ENCODE measurements at regions not wholly inside any gene's neighbourhood (a gene's known extent, or its start where the extent isn't known, plus 50 kb on each side); places are given as distances from the start of the nearest gene placed in this dataset.

GRCh38 chr2:58720033-58720769, 479.1 kb upstream of the FANCL start:
- ATAC-seq (no peak), DNase-seq (no peak)
- POLR2A ChIA-PET: no interaction called here
- H3K27me3 Mint-ChIP-seq (ENCODE audit: low read depth): no peaks in the 10 kb centered on the region
- H3K36me3 Mint-ChIP-seq (ENCODE audit: low read depth): no peaks in the 10 kb centered on the region
- no peaks in the 10 kb centered on the region for H3K9me3 Mint-ChIP-seq (ENCODE audit: insufficient read depth)
- no peak overlapping the region for H3K27ac Mint-ChIP-seq
- no peak overlapping the region for H3K4me3 Mint-ChIP-seq
- CTCF ChIA-PET: no interaction called here
- H3K4me1 Mint-ChIP-seq (ENCODE audit: low read depth): no peaks in the 10 kb centered on the region

- no peak for DNase-seq
- CTCF ChIA-PET: no interaction called here
- no peaks in the 10 kb centered on the region for H3K4me1 Mint-ChIP-seq (ENCODE audit: low read depth)
- no peak overlapping the region for H3K27ac Mint-ChIP-seq
- no peaks in the 10 kb centered on the region for H3K9me3 Mint-ChIP-seq (ENCODE audit: insufficient read depth)
- POLR2A ChIA-PET: no interaction called here
- no peak for ATAC-seq
- H3K36me3 Mint-ChIP-seq (ENCODE audit: low read depth): no peaks in the 10 kb centered on the region
- no peak overlapping the region for H3K4me3 Mint-ChIP-seq
- no peaks in the 10 kb centered on the region for H3K27me3 Mint-ChIP-seq (ENCODE audit: low read depth)
These were observed 474.2 kb upstream of the FANCL start for GRCh38 chr2:58715344-58715743.

GRCh38 chr2:58714238-58714637, 473.1 kb upstream of the FANCL start:
- H3K27ac Mint-ChIP-seq: no peak overlapping the region
- H3K4me3 Mint-ChIP-seq: no peak overlapping the region
- H3K27me3 Mint-ChIP-seq (ENCODE audit: low read depth): no peaks in the 10 kb centered on the region
- H3K36me3 Mint-ChIP-seq (ENCODE audit: low read depth): no peaks in the 10 kb centered on the region
- no peak for DNase-seq
- no peak for ATAC-seq
- POLR2A ChIA-PET: no interaction called here
- H3K9me3 Mint-ChIP-seq (ENCODE audit: insufficient read depth): no peaks in the 10 kb centered on the region
- CTCF ChIA-PET: no interaction called here
- no peaks in the 10 kb centered on the region for H3K4me1 Mint-ChIP-seq (ENCODE audit: low read depth)

GRCh38 chr2:58710795-58711279, 469.7 kb upstream of the FANCL start:
- ChIA-PET POLR2A (no interaction called here), CTCF (no interaction called here)
- Mint-ChIP-seq H3K27ac (no peak overlapping the region), H3K27me3 (ENCODE audit: low read depth) (no peaks in the 10 kb centered on the region), H3K4me1 (ENCODE audit: low read depth) (no peaks in the 10 kb centered on the region), H3K36me3 (ENCODE audit: low read depth) (no peaks in the 10 kb centered on the region), H3K4me3 (no peak overlapping the region), H3K9me3 (ENCODE audit: insufficient read depth) (no peaks in the 10 kb centered on the region)
- ATAC-seq (no peak), DNase-seq (no peak)

GRCh38 chr2:58709687-58710354, 468.7 kb upstream of the FANCL start:
- Mint-ChIP-seq H3K4me1 (ENCODE audit: low read depth) (no peaks in the 10 kb centered on the region), H3K4me3 (no peak overlapping the region), H3K27ac (no peak overlapping the region), H3K9me3 (ENCODE audit: insufficient read depth) (no peaks in the 10 kb centered on the region), H3K36me3 (ENCODE audit: low read depth) (no peaks in the 10 kb centered on the region), H3K27me3 (ENCODE audit: low read depth) (no peaks in the 10 kb centered on the region)
- ATAC-seq (no peak), DNase-seq (no peak)
- ChIA-PET POLR2A (no interaction called here), CTCF (no interaction called here)

GRCh38 chr2:58709274-58709673, 468.1 kb upstream of the FANCL start:
- no peak overlapping the region for H3K4me3 Mint-ChIP-seq
- H3K36me3 Mint-ChIP-seq (ENCODE audit: low read depth): no peaks in the 10 kb centered on the region
- no peaks in the 10 kb centered on the region for H3K9me3 Mint-ChIP-seq (ENCODE audit: insufficient read depth)
- no peaks in the 10 kb centered on the region for H3K27me3 Mint-ChIP-seq (ENCODE audit: low read depth)
- CTCF ChIA-PET: no interaction called here
- H3K27ac Mint-ChIP-seq: no peak overlapping the region
- DNase-seq (no peak), ATAC-seq (no peak)
- no peaks in the 10 kb centered on the region for H3K4me1 Mint-ChIP-seq (ENCODE audit: low read depth)
- POLR2A ChIA-PET: no interaction called here

GRCh38 chr2:58708565-58708964, 467.4 kb upstream of the FANCL start:
- Mint-ChIP-seq H3K4me1 (ENCODE audit: low read depth) (no peaks in the 10 kb centered on the region), H3K27me3 (ENCODE audit: low read depth) (no peaks in the 10 kb centered on the region), H3K4me3 (no peak overlapping the region), H3K9me3 (ENCODE audit: insufficient read depth) (no peaks in the 10 kb centered on the region), H3K36me3 (ENCODE audit: low read depth) (no peaks in the 10 kb centered on the region), H3K27ac (no peak overlapping the region)
- ATAC-seq (no peak), DNase-seq (no peak)
- CTCF ChIA-PET: no interaction called here
- POLR2A ChIA-PET: no interaction called here

- ChIA-PET CTCF (no interaction called here), POLR2A (no interaction called here)
- Mint-ChIP-seq H3K4me1 (ENCODE audit: low read depth) (peaks cover 2% of the 10 kb centered on the region), H3K4me3 (no peak overlapping the region), H3K27me3 (ENCODE audit: low read depth) (peaks cover 2% of the 10 kb centered on the region), H3K36me3 (ENCODE audit: low read depth) (no peaks in the 10 kb centered on the region), H3K27ac (no peak overlapping the region), H3K9me3 (ENCODE audit: insufficient read depth) (no peaks in the 10 kb centered on the region)
- ATAC-seq (no peak), DNase-seq (no peak)
These were observed 461.3 kb upstream of the FANCL start for GRCh38 chr2:58702302-58702885.

GRCh38 chr2:58701688-58702301, 460.7 kb upstream of the FANCL start:
- H3K9me3 Mint-ChIP-seq (ENCODE audit: insufficient read depth): no peaks in the 10 kb centered on the region
- CTCF ChIA-PET: no interaction called here
- DNase-seq (no peak), ATAC-seq (no peak)
- POLR2A ChIA-PET: no interaction called here
- H3K4me3 Mint-ChIP-seq: no peak overlapping the region
- no peaks in the 10 kb centered on the region for H3K36me3 Mint-ChIP-seq (ENCODE audit: low read depth)
- no peak overlapping the region for H3K27ac Mint-ChIP-seq
- peaks cover 2% of the 10 kb centered on the region for H3K27me3 Mint-ChIP-seq (ENCODE audit: low read depth)
- peaks cover 2% of the 10 kb centered on the region for H3K4me1 Mint-ChIP-seq (ENCODE audit: low read depth)

- no peak for ATAC-seq
These were observed 459.5 kb upstream of the FANCL start for GRCh38 chr2:58700591-58700990.

GRCh38 chr2:58699411-58699810, 458.3 kb upstream of the FANCL start:
- Mint-ChIP-seq H3K4me1 (ENCODE audit: low read depth) (peaks cover 2% of the 10 kb centered on the region), H3K36me3 (ENCODE audit: low read depth) (no peaks in the 10 kb centered on the region), H3K4me3 (no peak overlapping the region), H3K9me3 (ENCODE audit: insufficient read depth) (no peaks in the 10 kb centered on the region), H3K27ac (no peak overlapping the region), H3K27me3 (ENCODE audit: low read depth) (peaks cover 6% of the 10 kb centered on the region)
- ATAC-seq (no peak), DNase-seq (no peak)
- CTCF ChIA-PET: no interaction called here
- POLR2A ChIA-PET: no interaction called here

More at GRCh38 chr2:58700591-58700990, 459.5 kb upstream of the FANCL start:
- Mint-ChIP-seq H3K27ac (no peak overlapping the region), H3K27me3 (ENCODE audit: low read depth) (peaks cover 6% of the 10 kb centered on the region), H3K9me3 (ENCODE audit: insufficient read depth) (no peaks in the 10 kb centered on the region), H3K36me3 (ENCODE audit: low read depth) (no peaks in the 10 kb centered on the region), H3K4me1 (ENCODE audit: low read depth) (peaks cover 2% of the 10 kb centered on the region), H3K4me3 (no peak overlapping the region)
- DNase-seq: no peak
- POLR2A ChIA-PET: no interaction called here
- CTCF ChIA-PET: no interaction called here

- no peak for ATAC-seq
- no peak for DNase-seq
- H3K27ac Mint-ChIP-seq: no peak overlapping the region
- H3K36me3 Mint-ChIP-seq (ENCODE audit: low read depth): no peaks in the 10 kb centered on the region
- no peaks in the 10 kb centered on the region for H3K9me3 Mint-ChIP-seq (ENCODE audit: insufficient read depth)
- ChIA-PET POLR2A (no interaction called here), CTCF (no interaction called here)
- H3K4me1 Mint-ChIP-seq (ENCODE audit: low read depth): peaks cover 2% of the 10 kb centered on the region
- no peak overlapping the region for H3K4me3 Mint-ChIP-seq
- H3K27me3 Mint-ChIP-seq (ENCODE audit: low read depth): peaks cover 6% of the 10 kb centered on the region
These were observed 457.5 kb upstream of the FANCL start for GRCh38 chr2:58698620-58699019.

Measured in activated CD8-positive, alpha-beta T cell treated with anti-CD3 and anti-CD28 coated beads, Interleukin-2, amount 10 ng/mL, durations not matched to agents 7 days and 5 days (primary cell).